Activated T-helper 17 cell treated with anti-CD3 and anti-CD28 coated beads, Interleukin-2, amount 50 U/mL, for 72 hours (primary cell): ENCODE measurements at regions not wholly inside any gene's neighbourhood (a gene's known extent, or its start where the extent isn't known, plus 50 kb on each side); places are given as distances from the start of the nearest gene placed in this dataset.
"Not testable (repeated sequence)": the region's sequence is repeated elsewhere in the genome, so short reads cannot be mapped to it uniquely, and the experiment has no call there.

Source experiments
- ATAC-seq: fragments of 150-1000 bp; cut with Tn5 transposase; replicated peaks from 2 replicates; pipeline ENCODE4 v1.10.0; 2021; ENCODE audit warnings: mild to moderate bottlenecking, moderate library complexity
- H3K27ac Mint-ChIP-seq: one replicate; pipeline ENCODE4 v1.8.0; 2022; ENCODE audit warnings: mixed read lengths
- H3K27me3 Mint-ChIP-seq: one replicate; pipeline ENCODE4 v1.8.0; 2022; ENCODE audit warnings: mixed read lengths
- H3K36me3 Mint-ChIP-seq: one replicate; pipeline ENCODE4 v1.8.0; 2022; ENCODE audit warnings: low read depth, mild to moderate bottlenecking, mixed read lengths
- H3K4me1 Mint-ChIP-seq: one replicate; pipeline ENCODE4 v1.8.0; 2022; ENCODE audit warnings: mixed read lengths
- H3K4me3 Mint-ChIP-seq: one replicate; pipeline ENCODE4 v1.8.0; 2022; ENCODE audit warnings: mild to moderate bottlenecking, mixed read lengths
- H3K9me3 Mint-ChIP-seq: one replicate; pipeline ENCODE4 v1.8.0; 2022; ENCODE audit warnings: mixed read lengths

DNA sequence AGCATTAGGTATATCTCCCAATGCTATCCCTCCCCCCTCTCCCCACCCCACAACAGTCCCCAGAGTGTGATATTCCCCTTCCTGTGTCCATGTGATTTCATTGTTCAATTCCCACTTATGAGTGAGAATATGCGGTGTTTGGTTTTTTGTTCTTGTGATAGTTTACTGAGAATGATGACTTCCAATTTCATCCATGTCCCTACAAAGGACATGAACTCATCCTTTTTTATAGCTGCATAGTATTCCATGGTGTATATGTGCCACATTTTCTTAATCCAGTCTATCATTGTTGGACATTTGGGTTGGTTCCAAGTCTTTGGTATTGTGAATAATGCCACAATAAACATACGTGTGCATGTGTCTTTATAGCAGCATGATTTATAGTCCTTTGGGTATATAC, 194.6 kb upstream of the WSB1 start:
- H3K36me3 Mint-ChIP-seq, H3K4me1 Mint-ChIP-seq, H3K4me3 Mint-ChIP-seq, H3K27ac Mint-ChIP-seq, H3K9me3 Mint-ChIP-seq, H3K27me3 Mint-ChIP-seq, ATAC-seq: not testable (repeated sequence)

- H3K4me1 Mint-ChIP-seq, H3K27me3 Mint-ChIP-seq, H3K27ac Mint-ChIP-seq, ATAC-seq, H3K4me3 Mint-ChIP-seq, H3K9me3 Mint-ChIP-seq, H3K36me3 Mint-ChIP-seq: not testable (repeated sequence)
Measured at GRCh38 chr17:27104605-27105221, 189.2 kb upstream of the WSB1 start.

GRCh38 chr17:27105636-27106035, 188.3 kb upstream of the WSB1 start:
- Mint-ChIP-seq H3K36me3 (no peaks in the 10 kb centered on the region), H3K27ac (no peak overlapping the region), H3K9me3 (no peaks in the 10 kb centered on the region), H3K4me3 (no peak overlapping the region), H3K4me1 (no peaks in the 10 kb centered on the region), H3K27me3 (peaks cover 8% of the 10 kb centered on the region)
- ATAC-seq, result no peak

- H3K36me3 Mint-ChIP-seq, result no peaks in the 10 kb centered on the region
- H3K4me3 Mint-ChIP-seq, result no peak overlapping the region
- peaks cover 10% of the 10 kb centered on the region for H3K27me3 Mint-ChIP-seq
- no peaks in the 10 kb centered on the region for H3K4me1 Mint-ChIP-seq
- ATAC-seq, result no peak
- H3K27ac Mint-ChIP-seq, result no peak overlapping the region
- no peaks in the 10 kb centered on the region for H3K9me3 Mint-ChIP-seq
Measured at GRCh38 chr17:27106347-27106981, 187.4 kb upstream of the WSB1 start.

GRCh38 chr17:27106982-27107360, 186.9 kb upstream of the WSB1 start:
- Mint-ChIP-seq H3K4me1 (no peaks in the 10 kb centered on the region), H3K4me3 (no peak overlapping the region), H3K36me3 (no peaks in the 10 kb centered on the region), H3K27ac (no peak overlapping the region), H3K27me3 (peaks cover 12% of the 10 kb centered on the region), H3K9me3 (no peaks in the 10 kb centered on the region)
- ATAC-seq, result no peak

DNA sequence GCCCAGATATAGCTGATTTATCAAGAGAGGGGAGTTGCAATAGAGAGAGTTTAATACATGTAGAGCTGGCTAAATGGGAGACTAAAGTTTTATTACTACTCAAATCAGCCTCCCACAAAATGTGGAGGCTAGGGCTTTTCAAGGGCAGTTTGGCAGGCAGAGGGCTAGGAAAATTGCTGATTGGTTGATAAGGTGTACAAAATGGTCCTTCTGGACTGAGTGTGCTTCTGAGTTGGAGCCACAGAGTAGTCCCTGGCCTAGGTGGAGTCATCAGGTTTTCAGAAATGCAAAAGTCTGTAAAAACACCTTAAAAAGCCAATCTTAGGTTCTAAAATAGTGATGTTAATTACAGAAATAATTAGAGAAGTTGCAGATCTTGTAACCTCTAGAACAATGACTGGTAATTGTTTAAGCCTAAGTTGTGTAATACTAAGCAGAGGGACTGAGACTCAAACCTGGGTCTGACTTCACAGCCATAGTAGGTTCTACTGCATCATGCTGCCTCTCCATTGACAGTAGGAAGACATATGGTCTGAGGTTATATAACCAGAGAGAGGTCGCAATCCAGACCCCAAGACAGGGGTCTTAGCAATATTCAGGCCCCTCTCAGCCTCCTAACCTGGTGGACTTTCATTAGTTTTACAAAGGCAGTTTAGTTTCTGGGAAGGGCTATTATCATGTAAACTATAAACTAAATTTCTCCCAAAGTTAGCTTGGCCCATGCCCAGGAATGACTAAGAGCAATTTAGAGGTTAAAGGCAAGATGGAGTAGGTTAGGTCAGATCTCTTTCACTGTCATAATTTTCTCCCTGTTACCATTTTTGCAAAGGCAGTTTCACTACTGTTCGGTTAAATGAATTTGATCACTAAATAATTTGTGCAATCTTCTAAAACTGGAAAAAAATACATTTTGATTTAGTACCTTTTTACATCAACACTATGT, 186.3 kb upstream of the WSB1 start:
- H3K4me3 Mint-ChIP-seq, result not testable (repeated sequence)

DNA sequence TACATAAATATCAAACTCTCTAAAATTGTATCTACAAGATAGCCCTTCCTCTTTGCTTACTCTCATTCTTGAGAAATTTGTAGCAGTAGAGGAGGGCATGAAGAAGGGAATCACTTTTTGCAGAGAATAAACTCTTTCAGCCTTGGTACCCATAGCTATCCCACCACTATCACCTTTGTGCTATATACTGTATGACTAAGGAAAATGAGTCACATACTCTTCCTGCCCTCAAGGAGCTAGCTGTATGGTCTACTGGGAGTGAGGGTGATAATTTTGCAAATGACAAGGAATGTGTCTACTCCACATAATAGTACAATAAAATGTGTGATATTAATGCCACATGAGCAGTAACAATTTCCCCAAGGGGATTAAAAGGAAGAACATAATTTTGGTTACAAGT, 184.6 kb upstream of the WSB1 start:
- no peak overlapping the region for H3K27ac Mint-ChIP-seq
- H3K9me3 Mint-ChIP-seq, result no peaks in the 10 kb centered on the region
- H3K4me1 Mint-ChIP-seq, result no peaks in the 10 kb centered on the region
- no peak for ATAC-seq
- H3K27me3 Mint-ChIP-seq, result peaks cover 8% of the 10 kb centered on the region
- H3K36me3 Mint-ChIP-seq, result no peaks in the 10 kb centered on the region
- H3K4me3 Mint-ChIP-seq, result no peak overlapping the region

More for the DNA sequence above, 186.3 kb upstream of the WSB1 start:
- H3K27ac Mint-ChIP-seq, H3K4me1 Mint-ChIP-seq, ATAC-seq, H3K36me3 Mint-ChIP-seq, H3K9me3 Mint-ChIP-seq: not testable (repeated sequence)
- H3K27me3 Mint-ChIP-seq, result peaks cover 12% of the 10 kb centered on the region

- no peaks in the 10 kb centered on the region for H3K9me3 Mint-ChIP-seq
- ATAC-seq, result no peak
- no peaks in the 10 kb centered on the region for H3K4me1 Mint-ChIP-seq
- no peak overlapping the region for H3K4me3 Mint-ChIP-seq
- no peaks in the 10 kb centered on the region for H3K36me3 Mint-ChIP-seq
- H3K27ac Mint-ChIP-seq, result no peak overlapping the region
- H3K27me3 Mint-ChIP-seq, result no peaks in the 10 kb centered on the region
Measured at GRCh38 chr17:27153005-27153404, 140.9 kb upstream of the WSB1 start.

DNA sequence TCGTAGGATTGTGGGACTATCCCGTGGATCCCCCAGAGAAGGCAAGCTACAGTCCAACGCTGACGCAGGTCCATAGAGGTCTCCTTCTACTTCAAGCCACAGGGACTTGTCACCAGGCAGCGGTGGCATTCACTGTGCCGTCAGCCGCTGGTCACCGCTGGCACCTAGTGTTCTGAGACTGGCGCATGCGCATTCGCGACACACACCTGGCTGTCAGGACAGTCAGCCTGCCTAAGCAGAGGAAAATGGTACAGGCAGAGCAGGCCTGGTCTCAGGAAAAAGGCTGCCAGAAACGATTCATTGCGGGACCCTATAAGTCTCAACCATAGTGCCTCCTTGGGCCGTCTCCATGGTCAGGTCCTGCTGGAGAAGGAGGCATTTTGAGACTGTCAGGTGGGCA, 138.0 kb upstream of the WSB1 start:
- H3K4me3 Mint-ChIP-seq, result no peak overlapping the region
- no peaks in the 10 kb centered on the region for H3K4me1 Mint-ChIP-seq
- H3K27me3 Mint-ChIP-seq, result no peaks in the 10 kb centered on the region
- ATAC-seq, result no peak
- no peaks in the 10 kb centered on the region for H3K9me3 Mint-ChIP-seq
- H3K27ac Mint-ChIP-seq, result no peak overlapping the region
- H3K36me3 Mint-ChIP-seq, result no peaks in the 10 kb centered on the region

GRCh38 chr17:27157297-27157696, 136.6 kb upstream of the WSB1 start:
- H3K4me1 Mint-ChIP-seq, result no peaks in the 10 kb centered on the region
- no peak overlapping the region for H3K4me3 Mint-ChIP-seq
- ATAC-seq, result no peak
- no peak overlapping the region for H3K27ac Mint-ChIP-seq
- no peaks in the 10 kb centered on the region for H3K36me3 Mint-ChIP-seq
- H3K9me3 Mint-ChIP-seq, result no peaks in the 10 kb centered on the region
- H3K27me3 Mint-ChIP-seq, result no peaks in the 10 kb centered on the region

GRCh38 chr17:27157898-27158297, 136.0 kb upstream of the WSB1 start:
- Mint-ChIP-seq H3K27ac (no peak overlapping the region), H3K4me1 (no peaks in the 10 kb centered on the region), H3K27me3 (no peaks in the 10 kb centered on the region), H3K4me3 (no peak overlapping the region), H3K36me3 (no peaks in the 10 kb centered on the region), H3K9me3 (no peaks in the 10 kb centered on the region)
- no peak for ATAC-seq

DNA sequence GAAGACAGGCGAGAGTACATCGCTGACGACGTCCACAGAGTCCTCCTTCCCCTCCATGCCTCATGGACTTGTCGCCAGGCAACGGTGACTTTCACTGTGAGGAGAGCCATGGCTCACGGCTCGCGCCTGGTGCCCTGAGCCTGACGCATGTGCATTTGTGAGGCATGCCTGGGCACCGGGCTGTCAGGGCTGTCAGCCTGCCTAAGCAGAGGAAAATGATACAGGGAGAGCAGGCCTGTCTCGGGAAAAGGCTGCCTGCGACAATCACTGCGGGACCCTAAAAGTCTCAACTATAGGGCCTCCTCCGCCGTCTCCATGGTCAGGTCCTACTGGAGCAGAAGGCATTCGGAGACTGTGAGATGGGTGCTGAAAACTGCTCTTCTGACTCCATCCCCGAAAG, 135.5 kb upstream of the WSB1 start:
- ATAC-seq, result no peak
- Mint-ChIP-seq H3K4me3 (no peak overlapping the region), H3K9me3 (no peaks in the 10 kb centered on the region), H3K36me3 (no peaks in the 10 kb centered on the region), H3K4me1 (no peaks in the 10 kb centered on the region), H3K27me3 (no peaks in the 10 kb centered on the region), H3K27ac (no peak overlapping the region)

DNA sequence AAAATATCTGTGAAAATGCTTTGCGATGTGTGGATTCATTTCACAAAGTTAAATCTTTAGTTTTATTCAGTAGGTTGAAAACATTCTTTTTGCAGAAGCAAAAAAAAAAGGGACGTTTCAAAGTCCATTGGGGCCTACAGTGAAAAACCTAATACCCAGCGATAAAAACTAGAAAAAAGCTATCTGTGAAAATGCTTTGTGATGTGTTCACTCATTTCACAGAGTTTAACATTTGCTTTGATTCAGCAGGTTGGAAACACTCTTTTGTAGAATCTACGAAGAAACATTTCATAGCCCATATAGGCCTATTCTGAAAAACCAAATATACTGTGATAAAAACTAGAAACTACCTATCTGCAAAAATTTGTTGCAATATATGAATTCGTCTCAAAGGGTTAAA, 113.6 kb upstream of the WSB1 start:
- no peaks in the 10 kb centered on the region for H3K4me1 Mint-ChIP-seq
- H3K4me3 Mint-ChIP-seq, result no peak overlapping the region
- ATAC-seq, result no peak
- no peaks in the 10 kb centered on the region for H3K36me3 Mint-ChIP-seq
- no peak overlapping the region for H3K27ac Mint-ChIP-seq
- no peaks in the 10 kb centered on the region for H3K27me3 Mint-ChIP-seq
- peaks cover 4% of the 10 kb centered on the region for H3K9me3 Mint-ChIP-seq

DNA sequence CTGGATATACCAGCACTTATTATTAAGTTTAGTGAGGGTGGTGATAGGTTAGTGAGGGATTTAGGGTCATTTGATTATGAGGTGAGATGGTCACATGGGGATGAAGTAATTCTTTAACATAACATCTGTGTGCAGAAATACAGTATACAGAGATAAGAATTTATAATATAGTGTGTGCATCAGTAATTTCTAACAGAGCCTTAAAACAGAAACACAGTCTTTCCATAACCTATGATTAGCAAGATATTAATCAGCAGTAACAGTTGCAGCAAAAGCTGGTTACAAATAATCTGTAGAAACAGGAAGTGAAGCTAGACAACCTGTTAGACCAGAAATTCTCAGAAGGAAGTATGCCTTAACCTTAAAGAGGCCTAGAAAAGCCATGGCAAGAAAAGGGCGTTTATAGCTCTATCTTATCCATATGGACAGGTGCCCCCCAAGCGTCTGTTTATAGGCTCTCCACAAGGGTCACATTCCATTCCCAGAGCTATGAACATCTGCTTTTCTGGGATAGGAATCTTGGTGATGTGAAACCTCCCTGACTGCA, 112.5 kb upstream of the WSB1 start:
- not testable (repeated sequence) for H3K27me3 Mint-ChIP-seq, ATAC-seq, H3K36me3 Mint-ChIP-seq, H3K4me1 Mint-ChIP-seq, H3K4me3 Mint-ChIP-seq, H3K27ac Mint-ChIP-seq, H3K9me3 Mint-ChIP-seq

- Mint-ChIP-seq H3K4me3 (no peak overlapping the region), H3K27ac (no peak overlapping the region), H3K4me1 (no peaks in the 10 kb centered on the region), H3K9me3 (peaks cover 4% of the 10 kb centered on the region), H3K27me3 (no peaks in the 10 kb centered on the region), H3K36me3 (no peaks in the 10 kb centered on the region)
- ATAC-seq, result no peak
Measured at GRCh38 chr17:27181935-27182334, 112.0 kb upstream of the WSB1 start.
